Myocyte (in vitro differentiated cells): ENCODE measurements at regions not wholly inside any gene's neighbourhood (a gene's known extent, or its start where the extent isn't known, plus 50 kb on each side); places are given as distances from the start of the nearest gene placed in this dataset.
"Not testable (repeated sequence)": the region's sequence is repeated elsewhere in the genome, so short reads cannot be mapped to it uniquely, and the experiment has no call there.

Source experiments
- DNase-seq: peaks from one replicate; pipeline ENCODE4 v3.0.0-alpha.2; 2012; ENCODE audit warnings: low read depth

GRCh38 chr5:38607396-38607795 lies 51.0 kb upstream of the LIFR start:
- peak; percentile 77 for DNase-seq

DNA sequence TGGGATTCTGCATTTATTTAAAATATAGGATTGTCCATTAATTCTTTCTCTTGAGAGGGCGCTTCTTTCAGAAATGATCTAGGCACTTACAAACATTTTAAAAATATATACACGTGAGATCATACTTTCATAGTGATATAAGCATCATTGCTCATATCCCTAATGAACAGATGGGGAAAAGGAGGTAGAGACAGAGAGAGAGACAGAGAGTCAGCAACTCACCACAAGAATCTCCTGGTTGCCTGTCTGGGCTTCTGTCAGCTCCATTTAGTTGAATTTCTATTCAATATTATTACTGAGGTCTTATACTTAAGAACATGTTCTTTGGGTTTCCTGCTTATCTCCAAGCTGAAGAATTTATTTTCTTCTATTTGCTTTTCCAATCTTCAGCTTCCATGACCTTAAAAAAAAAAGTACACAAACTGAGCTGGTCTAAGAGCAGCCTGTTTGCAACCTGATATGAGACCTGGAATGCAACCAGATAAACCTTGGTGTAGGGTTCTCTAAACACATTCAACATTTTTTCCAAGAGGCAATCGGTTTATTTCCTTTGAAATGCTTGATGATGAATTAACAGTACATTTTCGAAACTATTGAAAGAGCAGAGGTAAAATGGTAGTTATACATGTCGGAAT lies 51.6 kb upstream of the LIFR start:
- DNase-seq, result peak; percentile 76

DNA sequence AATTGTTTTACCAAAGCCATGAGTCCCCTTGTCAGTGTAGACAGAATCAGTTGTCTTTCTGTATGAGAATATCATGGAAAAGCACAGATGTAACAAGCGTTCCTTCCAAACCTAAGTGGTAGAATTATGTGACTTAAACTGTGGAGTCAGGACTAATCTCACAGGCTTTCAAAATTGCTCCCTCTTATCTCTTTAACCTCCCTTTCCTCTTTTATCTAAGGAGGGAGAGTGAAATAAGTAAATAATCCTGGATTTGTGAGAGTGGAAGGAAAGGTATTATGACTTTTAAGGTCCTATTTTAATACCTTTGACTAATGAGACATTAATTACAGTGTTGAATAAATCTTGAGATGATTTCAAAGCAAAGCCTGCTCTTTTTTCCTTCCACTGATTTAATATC lies 52.4 kb upstream of the LIFR start:
- no peak for DNase-seq

- DNase-seq, result no peak
Observed at GRCh38 chr5:38612851-38613250, 56.4 kb upstream of the LIFR start.

DNA sequence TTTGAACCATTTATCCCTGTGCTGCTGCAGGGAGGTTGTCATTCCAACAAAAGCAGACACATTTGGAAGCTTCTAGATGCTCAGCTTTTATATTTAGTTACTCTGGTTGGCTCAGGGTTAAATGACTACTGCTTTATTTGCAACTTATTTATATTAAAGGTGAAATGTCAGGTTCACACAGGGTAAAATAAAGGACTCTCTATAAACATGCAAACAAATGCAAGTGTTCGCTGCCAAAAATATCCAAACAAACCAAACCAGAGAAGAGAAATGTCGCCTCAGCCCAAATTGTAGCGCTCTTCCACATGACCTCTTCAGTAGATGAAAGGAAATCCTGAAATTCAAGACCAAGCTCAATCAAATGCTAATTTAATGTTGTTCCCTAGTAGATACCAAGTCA lies 57.0 kb upstream of the LIFR start:
- no peak for DNase-seq

DNA sequence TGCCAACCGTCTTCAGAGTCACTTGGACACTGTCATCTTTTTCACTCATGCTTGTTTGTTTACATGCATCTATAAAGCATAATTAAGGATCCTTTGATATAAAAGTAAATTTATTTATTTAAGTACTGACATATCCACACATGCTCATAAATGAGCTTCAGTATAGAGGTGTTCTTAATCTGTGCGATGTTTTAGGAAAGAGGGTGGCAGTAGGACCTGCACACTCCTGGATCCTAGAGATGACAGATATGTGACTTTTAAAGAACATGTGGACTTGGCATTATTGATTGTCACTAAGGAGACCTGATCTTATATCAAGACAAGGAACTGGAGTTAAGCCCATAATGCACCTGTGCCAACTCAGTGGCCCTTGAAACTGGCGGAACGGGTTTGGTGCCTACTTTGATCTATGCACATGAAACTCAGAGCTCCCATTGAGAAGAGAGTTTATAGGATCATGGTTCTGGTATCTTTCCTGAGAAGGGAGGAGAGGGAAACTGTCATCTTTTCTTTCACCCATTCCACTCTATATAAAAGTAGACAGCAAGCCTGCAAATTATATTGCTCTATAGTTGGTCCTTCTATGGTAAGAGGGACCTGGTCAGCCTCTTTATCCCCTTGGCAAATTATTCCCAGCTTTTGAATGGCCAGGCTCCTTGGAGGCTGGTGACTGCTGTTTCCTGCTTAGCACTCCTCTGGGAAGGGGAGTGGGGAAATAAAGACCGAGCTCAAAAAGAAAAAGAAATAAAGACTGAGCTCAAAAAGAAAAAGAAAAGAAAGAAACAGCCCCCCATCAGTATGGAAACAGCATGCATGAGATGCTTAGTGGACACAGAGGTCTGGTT lies 57.8 kb upstream of the LIFR start:
- no peak for DNase-seq

DNA sequence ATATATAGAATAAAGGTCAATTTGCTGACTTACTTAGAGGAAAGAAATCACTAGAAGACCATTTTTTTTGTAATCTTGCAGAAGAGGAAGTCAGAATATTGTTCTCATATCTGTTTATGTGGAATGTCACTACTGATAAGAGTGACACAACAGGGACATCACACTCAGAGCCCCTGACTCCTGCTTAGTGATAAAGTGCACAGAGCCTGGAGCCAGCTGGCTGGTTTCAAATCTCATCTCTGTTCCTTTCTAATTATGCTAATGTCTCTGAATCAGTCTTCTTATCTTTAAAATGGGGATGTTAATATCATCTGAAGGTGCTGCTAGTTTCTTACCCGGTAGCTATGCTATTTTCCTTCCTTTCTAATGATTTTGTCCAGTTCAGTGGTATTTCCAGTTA lies 58.6 kb upstream of the LIFR start:
- no peak for DNase-seq

DNA sequence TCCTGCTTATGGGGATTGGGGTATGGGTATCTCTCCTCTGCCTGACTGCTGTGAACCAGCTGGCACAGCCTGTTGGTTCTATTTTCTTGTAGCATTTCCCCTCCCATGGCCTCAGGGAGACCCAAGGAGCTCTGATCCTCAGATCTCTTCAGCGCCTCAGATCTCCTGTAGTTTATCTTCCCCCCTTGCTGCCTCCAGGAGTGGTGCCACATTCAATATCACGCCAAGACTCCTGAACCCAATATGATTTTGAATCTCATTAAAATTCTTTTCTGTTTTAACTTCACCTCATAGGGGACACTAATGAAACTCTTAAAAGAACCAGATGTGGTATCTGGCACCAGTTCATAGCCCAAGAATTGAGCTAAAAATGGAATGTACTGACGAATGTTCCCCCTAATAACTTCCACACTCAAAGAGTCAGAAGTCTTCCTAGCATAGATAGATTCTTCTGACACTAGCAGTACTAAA lies 59.6 kb upstream of the LIFR start:
- DNase-seq, result no peak

- DNase-seq, result no peak
Observed at GRCh38 chr5:38618154-38618553, 61.7 kb upstream of the LIFR start.

- no peak for DNase-seq
Observed at GRCh38 chr5:38621331-38621730, 64.9 kb upstream of the LIFR start.

DNA sequence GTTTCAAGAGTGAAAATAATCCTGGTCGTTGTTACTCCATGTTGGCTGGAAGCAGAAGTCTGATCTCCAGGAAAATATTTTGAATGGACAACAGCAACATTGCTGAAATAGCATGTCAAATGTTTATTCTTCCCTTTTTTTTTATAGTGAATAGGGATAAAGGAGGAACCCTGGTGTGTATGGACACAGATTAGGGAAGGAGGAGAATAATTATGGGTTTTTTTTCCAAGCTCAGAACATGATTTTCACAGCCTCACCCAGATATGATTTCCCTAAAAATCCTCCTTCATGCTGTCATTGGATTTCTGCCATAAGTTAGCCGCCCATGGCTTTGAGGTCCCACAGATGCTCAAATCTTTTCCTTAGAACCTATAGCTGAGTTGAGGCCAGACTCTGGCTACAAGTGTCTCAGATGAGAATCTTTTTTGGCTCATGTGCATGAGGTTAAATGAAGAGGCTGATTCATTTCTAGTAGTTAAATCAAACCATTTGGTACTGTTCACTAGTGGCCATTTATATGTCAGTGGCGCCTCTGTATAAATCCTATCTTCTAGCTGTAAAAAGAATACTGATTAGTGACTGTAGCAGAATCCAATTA lies 65.5 kb upstream of the LIFR start:
- DNase-seq, result no peak

DNA sequence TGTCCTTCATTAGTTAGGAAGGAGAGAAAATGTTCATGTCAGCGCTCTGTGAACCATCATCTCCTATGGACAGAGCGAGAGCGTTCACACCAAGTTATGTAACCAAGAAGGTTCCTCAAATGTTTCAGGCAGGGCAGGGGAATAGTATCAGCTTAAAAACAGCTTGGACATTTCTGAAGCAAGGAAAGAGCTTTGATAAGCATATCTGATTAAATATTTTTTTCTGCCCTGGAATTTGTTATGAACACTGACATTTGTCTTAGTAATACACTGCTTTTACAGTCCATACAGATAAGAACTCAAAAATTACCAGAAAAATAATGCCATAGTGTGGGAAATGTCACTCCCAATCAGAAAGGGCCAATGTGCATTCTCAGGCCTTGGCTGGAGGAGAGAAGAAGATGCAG lies 66.3 kb upstream of the LIFR start:
- DNase-seq, result no peak

- not testable (repeated sequence) for DNase-seq
Observed at GRCh38 chr5:38624541-38624940, 68.1 kb upstream of the LIFR start.

DNA sequence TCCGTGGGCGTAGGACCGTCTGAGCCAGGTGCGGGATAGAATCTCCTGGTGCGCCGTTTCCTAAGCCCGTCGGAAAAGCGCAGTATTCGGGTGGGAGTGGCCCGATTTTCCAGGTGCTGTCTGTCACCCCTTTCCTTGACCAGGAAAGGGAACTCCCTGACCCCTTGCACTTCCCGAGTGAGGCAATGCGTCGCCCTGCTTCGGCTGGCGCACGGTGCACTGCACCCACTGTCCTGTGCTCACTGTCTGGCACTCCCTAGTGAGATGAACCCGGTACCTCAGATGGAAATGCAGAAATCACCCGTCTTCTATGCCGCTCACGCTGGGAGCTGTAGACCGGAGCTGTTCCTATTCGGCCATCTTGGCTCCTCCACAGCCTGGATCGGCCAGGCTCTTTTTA lies 74.9 kb upstream of the LIFR start:
- not testable (repeated sequence) for DNase-seq

GRCh38 chr5:38634568-38635369 lies 78.3 kb upstream of the LIFR start:
- DNase-seq, result no peak

- DNase-seq, result no peak
Observed at GRCh38 chr5:38636626-38637025, 80.2 kb upstream of the LIFR start.

GRCh38 chr5:38638656-38639055 lies 82.2 kb upstream of the LIFR start:
- no peak for DNase-seq

GRCh38 chr5:38639377-38640358 lies 83.2 kb upstream of the LIFR start:
- peak; percentile 29 for DNase-seq

DNA sequence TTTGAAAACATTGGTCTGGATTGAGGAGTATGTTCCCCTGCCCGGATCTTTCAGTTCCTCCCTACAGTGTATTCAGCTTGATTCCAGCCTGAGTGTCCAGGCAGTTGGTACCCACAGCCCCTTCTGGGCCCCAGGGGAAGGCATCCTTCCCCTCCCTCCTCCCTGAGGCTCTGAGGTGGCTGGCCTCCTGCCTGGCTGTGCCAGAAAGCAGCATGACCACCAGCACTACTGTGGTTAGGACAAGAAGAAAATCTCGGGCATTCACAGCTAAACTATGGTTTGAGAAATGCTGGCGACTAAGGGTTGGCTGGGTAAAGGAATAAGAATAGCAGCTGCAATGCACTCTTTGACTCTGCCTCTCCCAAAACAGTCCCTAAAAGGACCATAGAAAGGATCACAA lies 84.6 kb upstream of the LIFR start:
- DNase-seq, result peak; percentile 85

- DNase-seq, result no peak
Observed at GRCh38 chr5:38642189-38642911, 85.9 kb upstream of the LIFR start.
